ENCODE measurements at regions not wholly inside any gene's neighbourhood (a gene's known extent, or its start where the extent isn't known, plus 50 kb on each side); places are given as distances from the start of the nearest gene placed in this dataset.

- no peak for TF ChIP-seq CTCF (IDR thresholded peaks at IDR 0.05)
- TF ChIP-seq EP300 (IDR thresholded peaks at IDR 0.05) = no peak
- no peak for TF ChIP-seq POLR2A (IDR thresholded peaks at IDR 0.05)
Measured at GRCh38 chr1:82538876-82539275, 738.1 kb downstream of the ADGRL2 start.
